Brain pericyte (primary cell): ENCODE measurements at regions not wholly inside any gene's neighbourhood (a gene's known extent, or its start where the extent isn't known, plus 50 kb on each side); places are given as distances from the start of the nearest gene placed in this dataset.
"Not testable (repeated sequence)": the region's sequence is repeated elsewhere in the genome, so short reads cannot be mapped to it uniquely, and the experiment has no call there.

Experiments used
- DNase-seq: peaks from one replicate; pipeline ENCODE4 v3.0.0-alpha.2; 2012; ENCODE audit warnings: low read depth, low spot score

DNA sequence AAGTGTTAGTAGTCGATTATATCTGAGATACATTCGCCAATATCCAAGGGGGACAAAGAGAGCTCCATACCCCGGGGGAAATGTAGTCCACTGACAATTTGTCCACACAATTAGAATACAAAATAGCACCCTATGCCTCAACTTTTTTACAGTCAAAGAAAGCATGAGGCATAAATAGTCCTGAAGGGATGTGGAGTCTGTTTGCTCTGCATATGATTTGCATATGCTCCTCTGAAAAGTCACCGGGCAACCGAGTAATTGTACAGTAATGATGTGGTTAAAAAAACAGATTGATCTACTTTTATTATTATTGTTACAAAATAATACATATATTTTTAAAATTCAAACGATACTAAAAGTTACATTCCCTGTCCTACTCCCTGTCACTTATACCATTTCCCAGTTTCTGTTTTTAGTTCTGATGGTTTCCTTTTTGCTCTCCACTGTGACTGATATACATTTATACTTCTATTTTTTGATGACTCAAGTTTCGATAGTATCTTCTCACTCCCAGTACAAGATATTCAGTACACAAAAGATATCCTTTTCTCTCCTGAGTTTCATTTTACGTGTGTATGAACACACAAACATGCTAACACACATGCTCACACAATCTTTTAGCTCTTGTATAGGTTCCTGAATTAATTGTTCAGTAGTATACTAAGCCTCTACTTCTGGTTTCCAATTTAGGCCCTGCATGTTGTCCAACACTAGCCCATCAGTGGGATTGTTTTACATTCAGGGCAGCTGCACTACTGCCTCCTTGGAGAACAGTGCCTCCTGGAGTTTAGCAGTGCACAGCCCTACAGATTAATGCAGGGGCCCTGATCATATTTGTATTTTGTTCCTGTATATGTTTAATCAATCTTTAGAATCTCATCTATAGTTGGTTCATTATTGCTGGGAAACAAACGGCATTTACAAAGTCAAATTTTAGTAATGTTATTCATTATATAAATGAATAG lies 130.9 kb downstream of the TES start:
- no peak for DNase-seq

DNA sequence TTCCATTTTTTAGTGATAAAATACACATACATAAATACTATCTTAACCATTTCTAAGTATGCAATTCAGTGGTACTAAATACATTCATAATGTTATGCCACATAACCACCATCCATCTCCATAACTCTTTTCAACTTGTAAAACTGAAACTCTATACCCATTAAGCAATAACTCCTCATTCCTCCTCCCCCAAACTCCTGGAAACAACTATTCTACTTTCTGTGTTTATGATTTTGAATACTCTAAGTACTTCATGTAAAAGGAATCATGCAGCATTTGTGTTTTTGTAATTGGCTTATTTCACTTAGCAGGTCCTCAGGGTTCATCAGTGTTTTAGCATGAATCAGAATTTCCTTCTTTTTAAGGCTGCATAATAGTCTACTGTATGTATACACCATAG lies 131.8 kb downstream of the TES start:
- no peak for DNase-seq

DNA sequence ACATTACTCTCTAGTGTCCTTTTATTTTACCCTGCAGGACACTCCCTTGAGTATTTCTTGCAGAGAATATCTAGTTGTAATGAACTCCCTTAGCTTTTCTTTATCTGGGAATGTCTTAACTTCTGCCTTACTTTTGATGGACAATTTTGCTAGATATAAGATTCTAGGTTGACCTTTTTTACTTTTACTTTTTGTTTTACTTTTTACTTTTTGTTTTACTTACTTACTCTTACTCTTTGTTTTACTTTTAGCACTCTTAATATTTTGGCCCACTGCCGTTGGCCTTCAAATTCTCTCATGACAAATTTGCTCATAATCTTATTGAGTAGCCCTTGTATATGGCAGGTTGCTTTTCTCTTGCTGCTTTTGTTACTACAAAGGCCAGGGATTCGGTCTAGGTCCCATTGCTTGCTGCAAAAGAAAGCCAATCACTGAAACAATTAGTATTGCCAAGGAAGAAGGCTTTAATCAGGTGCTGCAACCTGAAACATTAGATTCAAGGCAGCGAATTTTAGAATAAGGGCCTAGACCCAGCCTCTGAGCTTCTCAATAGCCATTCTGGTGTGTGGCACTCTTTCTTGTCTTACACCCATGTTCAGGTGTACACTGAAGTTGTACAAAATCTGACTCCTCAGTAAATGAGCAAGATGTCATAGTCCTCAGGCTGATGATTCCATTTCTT lies 137.0 kb downstream of the TES start:
- DNase-seq = no peak

DNA sequence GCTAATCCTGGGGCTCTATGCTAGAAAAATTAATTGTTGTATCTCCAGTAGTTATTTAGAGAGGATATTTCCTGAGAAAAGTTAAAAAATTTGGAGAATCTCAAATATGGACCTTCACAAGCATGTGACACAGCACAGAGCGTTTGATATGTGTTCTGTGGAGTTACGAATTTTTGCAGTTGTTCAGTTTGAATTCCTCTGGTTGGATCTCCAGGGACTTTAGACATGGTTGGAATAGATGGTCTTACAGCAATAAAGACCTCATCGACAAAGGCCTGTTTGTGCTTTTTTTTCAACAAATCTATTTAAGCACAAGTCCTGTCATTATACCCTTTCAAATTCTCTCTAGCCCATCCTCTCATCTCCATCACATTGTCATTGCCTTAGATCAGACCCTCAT lies 138.0 kb downstream of the TES start:
- no peak for DNase-seq

DNA sequence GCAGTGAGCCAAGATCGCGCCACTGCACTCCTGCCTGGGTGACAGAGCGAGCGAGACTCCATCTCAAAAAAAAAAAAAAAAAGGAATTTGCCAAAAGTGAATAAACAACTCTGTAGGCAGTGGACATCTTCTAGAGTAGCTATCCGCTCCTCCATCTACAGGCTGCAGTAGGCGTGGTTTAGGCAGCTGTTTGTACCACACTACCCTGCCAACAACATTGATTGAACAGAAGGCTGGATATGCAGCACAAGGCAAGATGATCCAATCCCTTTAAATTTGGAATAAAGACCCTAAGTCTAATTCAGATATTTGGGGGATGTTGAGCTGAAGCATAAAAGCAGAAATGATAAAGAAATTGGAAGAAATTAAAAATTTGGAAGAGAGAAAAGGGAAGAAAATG lies 141.6 kb downstream of the TES start:
- no peak for DNase-seq

DNA sequence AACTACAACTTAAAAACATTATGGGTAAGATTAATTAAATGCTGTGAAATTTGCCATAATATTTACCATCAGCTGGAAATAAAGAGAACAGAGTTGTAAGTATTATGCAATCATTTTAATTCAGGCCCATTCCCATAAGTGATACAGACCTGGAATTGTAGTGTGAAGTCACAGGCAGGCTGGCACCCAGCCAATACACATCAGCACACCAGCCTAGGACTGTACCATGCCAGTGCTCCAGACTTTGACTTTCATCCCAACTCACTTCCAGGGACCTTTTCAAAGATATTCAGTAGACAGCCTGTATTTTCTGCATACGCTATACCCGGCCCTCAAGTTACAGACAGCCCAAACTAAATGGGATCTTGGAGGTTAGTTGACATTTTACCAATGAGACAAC lies 143.3 kb downstream of the TES start:
- no peak for DNase-seq

- no peak for DNase-seq
Observed at GRCh38 chr7:116354171-116354545, 143.8 kb downstream of the TES start.

- peak; percentile 68 for DNase-seq
Observed at GRCh38 chr7:116354546-116355423, 144.4 kb downstream of the TES start.

DNA sequence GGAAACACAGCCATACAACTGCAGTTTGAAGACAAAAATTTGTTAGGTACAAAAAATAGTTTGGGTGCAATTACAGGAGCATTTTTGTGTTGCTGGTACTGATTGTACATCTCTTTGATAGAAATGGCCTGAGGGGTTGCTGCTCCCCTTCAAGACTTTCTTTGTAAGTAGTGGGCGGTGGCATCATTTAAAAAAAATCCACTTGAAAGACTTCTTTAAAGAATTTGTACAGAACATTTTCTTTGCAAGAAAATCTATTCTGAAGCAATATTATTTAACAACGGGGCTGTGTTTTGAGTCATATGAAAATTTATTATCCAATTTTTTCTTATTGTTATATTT lies 144.1 kb upstream of the CAV2 start:
- DNase-seq = no peak

DNA sequence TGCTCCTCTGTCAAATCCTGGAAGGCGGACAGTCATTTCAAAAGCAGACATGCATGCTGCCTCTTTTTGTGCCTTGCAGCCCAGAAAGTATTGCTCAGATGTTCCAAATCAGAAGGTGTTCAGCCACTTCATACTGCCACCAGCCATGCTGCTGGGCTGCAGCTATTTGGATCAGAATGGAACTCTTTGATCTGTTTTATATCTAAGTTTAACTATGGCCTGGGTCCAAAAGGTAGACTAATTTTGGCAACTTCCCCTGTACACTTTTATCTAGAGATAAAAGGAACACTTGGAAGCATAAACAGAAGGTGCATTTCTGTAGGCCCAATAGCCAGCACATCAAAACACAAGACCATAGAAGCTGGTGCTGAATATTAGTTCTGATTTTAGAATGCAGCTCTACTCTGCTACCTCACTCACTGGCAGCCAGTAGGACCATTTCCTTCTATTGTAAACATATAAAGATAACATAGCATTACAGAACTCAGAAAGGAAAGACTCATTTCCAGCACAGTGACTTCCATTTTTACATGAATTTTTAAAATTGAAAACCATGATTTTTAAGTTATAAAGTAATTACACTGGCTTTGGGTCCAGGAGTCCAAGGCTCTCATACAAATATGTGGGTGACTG lies 143.1 kb upstream of the CAV2 start:
- DNase-seq = no peak

DNA sequence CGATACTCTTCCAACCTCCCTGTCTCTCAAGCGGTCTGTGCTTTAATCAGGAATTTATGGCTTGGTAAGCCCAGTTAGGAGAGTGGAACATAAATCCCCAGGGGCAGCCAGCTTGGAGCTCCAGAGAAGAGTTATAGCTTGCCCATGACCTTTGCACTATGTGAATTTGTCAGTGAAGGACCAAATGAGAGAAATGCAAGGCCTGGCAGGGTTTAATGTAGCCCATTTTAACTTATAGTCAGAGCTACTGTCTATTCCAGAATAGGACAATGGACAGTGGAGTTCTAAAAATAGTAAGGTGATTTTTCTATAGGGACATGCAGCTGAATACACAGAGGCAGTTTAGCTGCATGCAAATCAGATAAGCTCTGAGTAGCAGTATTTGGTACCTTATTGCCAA lies 142.6 kb upstream of the CAV2 start:
- no peak for DNase-seq

DNA sequence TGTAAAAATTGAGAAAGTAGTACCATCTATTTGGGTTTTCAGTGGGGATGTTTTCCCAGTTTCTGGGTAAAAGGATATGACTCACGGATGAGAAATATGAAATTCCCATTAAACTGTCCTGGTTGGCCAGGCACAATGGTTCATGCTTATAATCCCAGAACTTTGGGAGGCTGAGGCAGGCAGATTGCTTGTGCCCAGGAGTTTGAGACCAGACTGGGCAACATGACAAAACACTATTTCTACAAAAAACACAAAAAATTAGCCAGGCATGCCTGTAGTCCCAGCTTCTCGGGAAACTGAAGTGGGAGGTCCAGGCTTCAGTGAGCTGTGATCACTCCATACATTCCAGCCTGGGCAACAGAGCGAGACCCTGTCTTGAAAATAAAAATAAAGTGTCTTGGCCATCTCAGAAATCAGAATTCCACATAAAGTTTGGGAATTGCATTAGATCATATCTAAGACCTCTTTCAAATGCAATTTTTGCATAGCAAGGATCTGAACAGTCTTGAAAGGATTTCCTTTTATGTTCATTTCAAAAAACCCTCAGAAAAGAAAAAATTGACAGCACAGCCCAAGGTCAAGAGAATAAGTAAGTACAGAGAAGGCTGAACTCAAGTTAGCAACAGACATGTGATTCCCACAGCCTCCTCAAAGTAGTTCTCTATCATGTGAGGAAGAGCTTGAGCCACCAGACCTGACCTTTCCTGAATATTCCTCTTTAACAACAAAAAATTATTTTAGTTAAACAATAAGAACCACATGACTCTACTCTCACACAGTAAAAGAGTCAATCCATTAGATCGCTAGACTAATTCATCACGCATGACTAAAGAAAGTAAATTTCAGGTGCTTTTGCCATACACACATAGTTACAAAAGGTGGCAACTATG lies 141.5 kb upstream of the CAV2 start:
- DNase-seq = no peak

- no peak for DNase-seq
Observed at GRCh38 chr7:116361767-116362166, 137.8 kb upstream of the CAV2 start.

DNA sequence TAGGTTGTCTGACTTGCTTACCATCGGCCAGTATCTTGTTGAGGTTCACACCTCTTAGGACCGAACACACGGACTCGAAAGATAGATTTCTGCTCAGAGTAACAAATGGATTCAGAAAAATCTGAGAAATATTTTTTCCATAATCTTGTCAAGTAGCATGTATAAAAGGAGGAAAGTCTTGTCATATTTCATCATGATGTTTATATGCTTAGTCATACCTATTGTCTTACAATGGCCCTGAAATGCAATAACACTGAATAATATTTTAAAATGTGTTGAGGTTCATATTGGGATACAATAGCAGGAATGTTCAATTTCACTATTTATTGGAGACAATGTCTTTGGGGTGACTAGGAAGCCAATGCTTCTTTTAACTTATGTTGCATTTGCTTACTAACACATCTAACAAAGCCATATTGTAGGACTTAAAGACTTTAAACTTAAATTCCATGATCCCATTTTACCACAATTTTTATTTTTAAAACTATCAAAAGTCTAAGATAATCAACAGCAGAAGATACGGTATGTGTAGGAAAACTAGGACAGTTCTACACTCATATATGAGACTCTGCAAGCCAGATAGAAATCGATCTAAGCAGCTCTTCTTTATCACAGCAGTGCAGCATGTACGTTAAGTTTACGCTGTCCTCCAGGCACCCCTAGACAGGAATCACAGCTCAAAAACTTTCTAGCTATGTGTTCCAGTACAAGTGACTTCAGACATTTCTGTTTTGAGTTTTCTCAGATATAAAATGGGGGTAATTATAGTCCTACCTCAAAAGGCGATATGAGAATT lies 135.7 kb upstream of the CAV2 start:
- no peak for DNase-seq

DNA sequence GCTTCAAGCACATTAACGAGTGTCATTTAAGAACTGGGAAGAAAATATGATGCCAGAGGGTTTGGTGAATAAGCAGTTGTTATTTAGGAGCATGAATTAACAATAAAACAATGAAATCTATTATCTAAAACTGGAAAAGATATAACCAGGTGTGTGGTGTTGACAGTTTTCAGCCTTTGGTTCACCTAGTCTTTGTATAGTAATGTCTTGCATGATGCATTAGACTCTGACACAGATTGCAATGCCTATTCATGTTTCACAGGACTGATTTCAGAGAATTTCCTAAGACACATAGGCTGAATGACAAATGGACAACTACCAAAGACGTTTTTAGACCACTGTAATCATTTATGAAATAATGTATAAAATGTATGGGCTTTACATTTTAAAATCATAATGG lies 135.1 kb upstream of the CAV2 start:
- DNase-seq = no peak

- no peak for DNase-seq
Observed at GRCh38 chr7:116365797-116366196, 133.7 kb upstream of the CAV2 start.

GRCh38 chr7:116367171-116367813 lies 132.2 kb upstream of the CAV2 start:
- no peak for DNase-seq

DNA sequence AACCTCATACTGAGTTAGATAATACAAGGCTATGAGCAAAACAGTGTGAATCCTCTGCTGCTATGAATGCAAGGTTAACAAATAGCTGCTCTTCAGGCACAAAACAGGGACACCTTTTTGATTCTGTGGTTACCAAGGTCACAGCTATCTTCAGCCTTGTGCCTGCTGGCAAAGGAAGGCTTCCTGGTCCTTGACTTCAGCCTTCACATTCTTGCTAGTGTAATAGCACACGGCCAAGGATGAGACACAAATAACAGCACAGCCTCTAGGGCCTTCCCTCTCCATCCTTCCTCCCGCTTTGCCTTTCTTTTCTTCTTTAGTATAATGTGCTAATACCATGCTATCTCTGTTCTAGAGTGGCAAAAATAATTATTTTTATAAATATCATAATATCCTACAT lies 130.6 kb upstream of the CAV2 start:
- no peak for DNase-seq

DNA sequence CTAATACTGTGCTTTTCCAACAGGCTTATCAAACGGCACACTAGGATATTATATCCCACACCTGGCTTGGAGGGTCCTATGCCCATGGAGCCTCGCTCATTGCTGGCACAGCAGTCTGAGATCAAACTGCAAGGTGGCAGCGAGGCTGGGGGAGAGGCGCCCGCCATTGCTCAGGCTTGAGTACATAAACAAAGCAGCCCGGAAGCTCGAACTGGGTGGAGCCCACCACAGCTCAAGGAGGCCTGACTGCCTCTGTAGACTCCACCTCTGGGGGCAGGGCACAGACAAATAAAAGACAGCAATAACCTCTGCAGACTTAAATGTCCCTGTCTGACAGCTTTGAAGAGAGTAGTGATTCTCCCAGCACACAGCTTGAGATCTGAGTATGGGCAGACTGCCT lies 128.0 kb upstream of the CAV2 start:
- DNase-seq = not testable (repeated sequence)
